Embryonic facial prominence (tissue), 1 donor: ENCODE measurements at regions not wholly inside any gene's neighbourhood (a gene's known extent, or its start where the extent isn't known, plus 50 kb on each side); places are given as distances from the start of the nearest gene placed in this dataset.
"Not testable (repeated sequence)": the region's sequence is repeated elsewhere in the genome, so short reads cannot be mapped to it uniquely, and the experiment has no call there.

Experiments used
- DNase-seq: peaks from one replicate; pipeline ENCODE4 v3.0.0-alpha.2; 2016; ENCODE audit errors: extremely low spot score

DNA sequence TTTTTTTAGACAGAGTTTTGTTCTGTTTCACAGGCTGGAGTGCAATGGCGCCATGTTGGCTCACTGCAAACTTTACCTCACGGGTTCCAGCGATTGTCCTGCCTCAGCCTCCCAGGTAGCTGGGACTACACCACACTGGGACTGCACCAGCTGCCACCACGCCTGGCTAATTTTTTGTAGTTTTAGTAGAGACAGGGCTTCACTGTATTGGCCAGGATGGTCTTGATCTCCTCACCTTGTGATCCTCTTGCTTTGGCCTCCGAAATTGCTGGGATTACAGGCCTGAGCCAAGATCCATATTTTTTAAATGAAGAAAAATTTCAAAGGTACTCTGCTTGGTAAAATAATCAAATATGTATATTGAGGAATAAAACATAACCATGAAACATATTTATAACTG is 195.8 kb upstream of the TPTE start:
- peak; percentile 100 for DNase-seq

DNA sequence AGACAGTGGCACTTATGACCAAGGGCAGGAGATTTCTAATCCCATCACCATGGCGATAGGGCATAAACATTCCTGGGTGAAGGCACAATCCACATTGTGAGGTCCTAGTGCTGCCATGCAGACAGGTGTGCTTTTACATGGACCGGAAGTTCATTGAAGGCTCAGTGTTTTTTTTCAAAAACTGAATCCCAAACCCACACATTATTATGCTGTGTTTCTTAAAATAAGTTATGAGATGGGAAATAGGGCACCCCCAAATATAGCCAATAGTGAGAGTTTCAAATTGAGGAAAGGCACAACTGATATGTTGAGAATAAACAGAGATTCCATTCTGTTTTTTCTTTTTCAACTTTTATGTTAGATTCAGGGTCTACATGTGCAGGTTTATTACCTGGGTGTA is 195.2 kb upstream of the TPTE start:
- DNase-seq, result not testable (repeated sequence)

DNA sequence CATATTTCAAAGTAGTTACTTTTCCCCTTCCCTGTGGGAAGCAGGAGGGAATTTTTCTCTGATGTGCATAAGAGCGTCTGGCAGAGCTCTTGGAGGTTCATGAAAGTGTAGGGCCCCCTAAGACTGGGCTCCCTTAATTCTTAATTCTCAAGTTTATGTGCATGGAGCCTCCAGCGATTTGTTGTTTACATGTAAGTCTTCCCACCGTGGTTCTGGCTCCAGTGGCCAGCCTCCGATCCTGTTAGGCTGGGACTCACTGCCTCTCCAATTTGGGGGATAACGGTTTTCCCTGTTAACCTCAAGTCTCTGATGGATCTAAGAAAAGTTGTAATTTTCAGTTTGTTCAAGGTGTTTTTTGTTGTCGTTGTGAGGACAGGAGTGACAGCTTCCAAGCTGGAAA is 192.7 kb upstream of the TPTE start:
- DNase-seq, result not testable (repeated sequence)

DNA sequence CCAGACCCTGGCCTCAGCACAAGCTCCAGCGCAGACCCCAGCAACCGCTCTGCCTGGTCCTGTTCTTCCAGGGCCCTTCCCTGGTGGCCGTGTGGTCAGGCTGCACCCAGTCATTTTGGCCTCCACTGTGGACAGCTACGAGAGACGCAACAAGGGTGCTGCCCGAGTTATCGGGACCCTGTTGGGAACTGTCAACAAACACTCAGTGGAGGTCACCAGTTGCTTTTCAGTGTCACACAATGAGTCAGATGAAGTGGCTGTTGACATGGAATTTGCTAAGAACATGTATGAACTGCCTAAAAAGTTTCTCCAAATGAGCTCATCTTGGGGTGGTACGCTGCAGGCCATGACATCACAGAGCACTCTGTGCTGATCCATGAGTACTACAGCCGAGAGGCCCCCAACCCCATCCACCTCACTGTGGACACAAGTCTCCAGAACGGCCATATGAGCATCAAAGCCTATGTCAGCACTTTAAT is 190.7 kb upstream of the TPTE start:
- DNase-seq, result not testable (repeated sequence)

DNA sequence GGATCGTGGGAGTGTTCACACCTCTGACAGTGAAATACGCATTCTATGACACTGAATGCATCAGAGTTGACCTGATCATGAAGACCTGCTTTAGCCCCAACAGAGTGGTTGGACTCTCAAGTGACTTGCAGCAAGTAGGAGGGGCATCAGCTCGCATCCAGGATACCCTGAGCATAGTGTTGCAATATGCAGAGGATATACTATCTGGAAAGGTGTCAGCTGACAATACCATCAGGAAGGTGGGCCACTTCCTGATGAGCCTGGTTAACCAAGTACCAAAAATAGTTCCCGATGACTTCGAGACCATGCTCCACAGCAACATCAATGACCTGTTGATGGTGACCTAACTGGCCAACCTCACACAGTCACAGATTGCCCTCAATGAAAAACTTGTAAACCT is 190.2 kb upstream of the TPTE start:
- DNase-seq, result not testable (repeated sequence)

DNA sequence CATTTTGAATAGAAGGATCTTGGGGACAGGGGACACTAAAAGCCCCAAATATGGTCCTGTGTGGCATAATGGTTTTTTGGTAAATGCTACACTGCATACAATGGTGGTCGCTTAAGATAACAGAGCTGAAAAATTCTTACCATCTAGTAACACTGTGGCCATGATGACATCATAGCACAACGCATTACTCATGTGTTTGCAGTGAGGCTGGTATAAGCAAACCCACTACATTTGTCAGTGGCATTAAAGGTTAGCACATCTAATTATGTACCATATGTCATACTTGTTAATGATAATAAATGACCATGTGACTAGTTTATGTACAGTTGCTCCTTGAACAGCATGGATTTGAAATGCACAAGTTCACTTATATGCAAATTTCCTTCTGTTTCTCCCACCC is 188.4 kb upstream of the TPTE start:
- DNase-seq, result not testable (repeated sequence)

DNA sequence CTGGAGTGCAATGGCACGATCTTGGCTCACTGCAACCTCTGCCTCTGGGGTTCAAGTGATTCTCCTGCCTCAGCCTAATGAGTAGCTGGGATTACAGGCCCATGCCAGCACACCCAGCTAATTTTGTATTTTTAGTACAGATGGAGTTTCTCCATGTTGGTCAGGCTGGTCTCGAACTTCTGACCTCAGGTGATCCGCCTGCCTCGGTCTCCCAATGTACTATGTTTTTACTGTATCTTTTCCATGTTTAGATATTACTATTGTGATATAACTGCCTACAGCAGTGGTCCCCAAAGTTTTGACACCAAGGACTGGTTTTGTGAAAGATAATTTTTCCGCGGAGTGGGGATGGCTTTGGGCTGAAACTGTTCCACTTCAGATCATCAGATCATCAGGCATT is 187.0 kb upstream of the TPTE start:
- not testable (repeated sequence) for DNase-seq

DNA sequence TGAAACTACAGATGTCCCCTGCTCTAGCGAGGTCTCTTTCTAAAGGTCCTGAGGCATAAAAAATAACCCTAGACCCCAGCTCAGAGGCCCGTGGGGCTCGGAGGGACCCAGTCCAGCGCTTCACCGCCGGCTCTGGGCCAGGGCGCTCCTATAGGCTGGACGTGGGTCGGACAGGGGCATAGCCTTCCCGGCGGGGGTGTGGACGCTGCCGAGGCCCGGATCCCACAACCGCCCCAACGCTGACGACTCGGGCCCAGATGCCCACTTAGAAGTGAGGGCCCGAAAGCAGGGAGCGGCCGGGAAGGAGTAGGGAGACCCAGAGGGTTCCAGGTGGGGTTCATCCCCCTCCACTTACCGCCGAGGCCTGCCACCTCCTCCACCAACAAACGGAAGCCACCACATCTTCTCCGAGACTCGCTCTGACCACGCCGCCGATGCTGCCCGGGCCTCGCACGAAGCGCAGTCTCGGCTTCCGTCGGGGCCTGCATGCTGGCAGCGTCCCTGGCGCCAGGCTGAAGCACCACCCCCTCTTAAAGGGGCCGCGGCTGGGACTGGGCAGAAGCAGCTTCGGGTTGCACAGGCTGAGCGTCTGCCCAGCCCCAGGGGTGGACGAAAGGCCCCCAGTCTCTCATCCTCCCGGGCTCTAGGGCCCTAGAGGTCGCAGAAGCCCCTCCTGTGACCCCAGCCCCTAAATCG is 179.0 kb upstream of the TPTE start:
- DNase-seq, result not testable (repeated sequence)

DNA sequence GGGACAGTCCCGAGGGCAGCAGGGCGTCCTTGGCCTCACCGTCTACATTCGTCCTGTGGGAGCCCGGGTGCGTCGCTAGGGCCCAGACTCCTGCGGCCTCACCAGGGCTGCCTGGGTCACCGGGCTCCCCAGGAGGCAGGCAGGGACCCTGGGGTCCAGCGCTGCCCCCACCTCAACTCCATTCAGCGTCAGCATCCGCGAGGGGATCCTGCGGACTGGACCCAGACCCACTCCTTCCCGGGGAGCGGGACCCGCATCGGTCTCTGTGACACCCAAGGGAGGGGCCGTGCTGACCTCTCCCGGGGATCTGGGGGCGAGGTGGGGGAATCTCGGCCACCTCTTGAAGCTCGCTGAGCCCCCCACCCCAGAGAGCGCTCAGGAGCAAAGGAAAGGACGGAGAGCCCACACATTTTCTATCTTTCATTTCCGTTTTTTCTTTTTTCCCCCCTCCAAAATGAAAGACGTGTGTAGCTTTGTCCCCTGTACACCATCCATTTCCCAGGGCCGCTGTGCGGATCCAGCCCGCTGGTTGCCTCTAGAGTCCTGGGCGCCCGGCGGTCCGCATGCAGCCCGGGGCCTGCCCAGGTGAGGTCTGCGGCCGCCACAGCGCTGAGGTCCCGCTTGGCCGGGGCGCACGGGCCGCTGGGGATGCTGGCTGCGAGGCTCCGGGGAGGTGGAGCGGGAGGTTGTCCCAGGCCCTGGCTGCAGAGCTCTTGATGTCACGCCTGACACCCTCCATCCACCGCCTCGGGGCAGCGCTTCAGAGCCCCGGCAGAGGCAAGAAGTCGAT is 178.0 kb upstream of the TPTE start:
- not testable (repeated sequence) for DNase-seq

DNA sequence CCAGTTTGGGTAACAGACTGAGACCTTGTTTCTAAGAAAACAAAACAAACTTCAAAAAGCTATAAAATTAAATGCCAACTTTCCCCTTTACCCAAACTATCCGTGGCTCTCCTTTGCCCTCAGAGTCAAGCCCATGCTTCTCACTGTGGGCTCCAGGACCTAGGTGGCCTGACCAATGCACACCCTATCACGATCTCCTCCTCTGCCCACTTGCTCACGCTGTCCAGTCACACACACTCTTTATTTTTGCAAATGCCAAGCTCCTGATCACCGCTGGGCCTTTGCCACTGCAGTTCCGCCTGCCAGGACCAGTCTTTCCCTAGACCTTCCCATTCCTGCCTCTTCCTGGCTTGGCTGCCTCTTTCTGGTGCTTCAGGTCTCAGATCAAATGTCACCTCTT is 177.1 kb upstream of the TPTE start:
- not testable (repeated sequence) for DNase-seq

DNA sequence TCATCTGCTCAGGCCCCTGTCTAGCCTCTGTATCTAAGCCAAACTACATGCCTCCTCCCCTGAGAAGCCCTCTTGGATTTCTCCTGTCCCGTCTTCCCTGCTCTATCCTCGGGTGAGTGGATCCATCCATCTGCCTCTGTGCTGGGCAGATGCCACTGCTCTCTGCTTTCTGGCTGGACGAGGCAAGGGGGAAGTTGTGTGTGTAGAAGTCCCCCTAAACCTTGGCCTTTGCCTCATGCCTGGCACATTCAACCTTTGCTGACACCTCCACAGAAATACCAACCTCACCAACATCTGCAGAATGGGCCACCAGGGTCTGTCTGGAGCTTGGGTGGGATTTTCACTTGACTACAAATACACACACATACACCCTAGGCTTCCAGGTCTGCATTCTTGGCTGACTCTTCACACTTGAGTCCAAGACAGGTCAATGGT is 176.2 kb upstream of the TPTE start:
- DNase-seq, result not testable (repeated sequence)

DNA sequence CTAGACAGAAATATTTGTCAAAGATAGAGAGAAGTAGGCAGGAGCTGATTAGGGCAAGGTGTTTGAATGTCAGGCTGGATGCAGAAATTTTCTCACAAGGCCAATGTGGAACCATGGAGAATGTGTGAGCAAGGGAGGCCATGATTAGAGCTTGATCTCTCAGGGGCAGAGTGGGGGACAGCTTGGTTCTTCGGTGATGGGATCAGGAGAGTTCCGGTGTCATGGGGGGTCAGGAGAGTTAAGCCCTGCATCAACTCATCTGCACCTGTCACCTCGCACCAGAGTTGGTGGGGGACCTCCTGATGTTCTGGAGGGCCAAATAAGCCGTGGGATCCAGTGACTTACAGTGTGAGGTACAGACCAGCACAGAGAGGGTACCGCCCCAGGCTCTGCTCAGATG is 175.1 kb upstream of the TPTE start:
- not testable (repeated sequence) for DNase-seq

DNA sequence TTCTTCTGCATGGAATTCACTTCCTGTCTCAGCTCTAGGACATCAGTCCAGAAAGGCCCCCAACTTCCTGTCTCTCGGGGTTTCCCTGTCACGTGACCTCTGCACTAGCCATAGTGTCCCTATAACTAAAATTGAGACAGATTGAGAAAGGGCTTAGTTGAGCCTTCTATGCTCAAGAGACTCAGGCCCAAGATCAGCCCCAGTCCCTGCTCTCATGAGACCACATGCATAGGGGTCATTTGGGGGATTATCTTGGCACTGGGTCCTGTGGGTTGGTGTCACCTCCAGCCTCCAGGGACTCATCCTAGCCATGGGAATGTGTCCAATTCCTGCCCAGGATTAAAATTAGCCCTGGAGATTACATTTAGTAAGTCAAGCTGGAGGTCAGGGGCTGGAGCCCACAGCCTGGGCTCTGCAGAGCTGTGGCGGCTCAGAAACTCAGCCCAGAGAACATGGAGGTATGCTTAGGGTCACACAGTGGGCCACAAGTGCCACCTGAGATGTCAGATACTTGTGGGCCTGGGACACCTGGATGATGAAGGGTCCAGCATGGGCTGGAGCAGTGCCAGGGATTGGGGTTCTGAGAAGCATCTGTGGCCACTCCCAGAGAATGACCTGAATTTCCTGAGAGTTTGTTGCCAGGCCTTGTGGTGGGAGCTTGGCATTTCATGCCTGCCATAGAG is 174.3 kb upstream of the TPTE start:
- not testable (repeated sequence) for DNase-seq

DNA sequence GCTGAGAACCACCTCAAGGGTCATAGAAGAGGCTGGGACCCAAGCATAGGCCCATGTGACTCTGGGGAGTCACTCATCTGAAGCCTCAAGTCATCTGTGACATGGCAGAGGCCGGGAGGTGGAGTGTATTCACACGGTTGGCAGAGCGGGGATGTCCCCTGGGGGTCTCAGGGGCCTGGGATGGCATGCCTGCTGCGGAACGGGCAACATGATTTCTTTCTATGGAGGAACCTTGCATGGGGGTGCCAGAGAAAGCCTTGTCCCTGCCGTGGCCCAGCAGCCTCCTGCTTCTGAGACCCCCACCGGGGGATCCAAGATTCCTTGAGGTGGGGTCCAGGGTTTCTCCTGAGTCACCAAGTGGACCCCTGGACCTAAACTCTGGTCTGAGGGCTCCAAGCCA is 173.7 kb upstream of the TPTE start:
- DNase-seq, result not testable (repeated sequence)

DNA sequence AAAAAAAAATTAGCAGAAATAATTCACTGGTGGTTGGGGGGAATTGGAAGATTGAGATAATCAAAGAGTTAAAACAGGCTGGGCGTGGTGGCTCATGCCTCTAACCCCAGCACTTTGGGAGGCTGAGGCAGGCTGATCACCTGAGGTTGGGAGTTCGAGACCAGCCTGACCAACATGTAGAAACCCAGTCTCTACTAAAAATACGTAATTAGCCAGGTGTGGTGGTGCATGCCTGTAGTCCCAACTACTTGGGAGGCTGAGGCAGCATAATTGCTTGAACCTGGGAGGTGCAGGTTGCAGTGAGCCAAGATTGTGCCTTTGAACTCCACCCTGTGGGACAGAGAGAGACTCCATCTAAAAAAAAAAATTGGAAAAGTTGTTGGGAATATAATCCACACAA is 173.2 kb upstream of the TPTE start:
- not testable (repeated sequence) for DNase-seq

DNA sequence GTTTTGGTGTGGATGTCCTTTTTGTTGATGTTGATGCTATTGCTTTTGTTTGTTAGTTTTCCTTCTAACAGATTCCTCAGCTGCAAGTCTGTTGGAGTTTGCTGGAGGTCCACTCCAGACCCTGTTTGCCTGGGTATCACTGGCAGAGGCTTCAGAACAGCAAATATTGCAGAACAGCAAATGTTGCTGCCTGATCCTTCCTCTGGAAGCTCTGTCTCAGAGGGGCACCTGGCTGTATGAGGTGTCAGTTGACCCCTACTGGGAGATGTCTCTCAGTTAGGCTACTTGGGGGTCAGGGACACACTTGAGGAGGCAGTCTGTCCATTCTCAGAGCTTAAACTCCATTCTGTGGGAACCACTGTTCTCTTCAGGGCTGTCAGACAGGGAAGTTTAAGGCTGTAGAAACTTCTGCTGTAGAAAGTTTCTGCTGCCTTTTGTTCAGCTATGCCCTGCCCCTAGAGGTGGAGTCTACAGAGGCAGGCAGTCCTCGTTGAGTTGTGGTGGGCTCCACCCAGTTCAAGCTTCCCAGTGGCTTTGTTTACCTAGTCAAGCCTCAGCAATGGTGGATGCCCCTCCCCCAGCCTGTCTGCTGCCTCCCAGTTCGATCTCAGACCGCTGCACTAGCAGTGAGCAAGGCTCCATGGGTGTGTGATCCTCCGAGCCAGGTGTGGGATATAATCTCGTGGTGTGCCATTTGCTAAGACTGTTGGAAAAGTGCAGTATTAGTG is 166.4 kb upstream of the TPTE start:
- not testable (repeated sequence) for DNase-seq

DNA sequence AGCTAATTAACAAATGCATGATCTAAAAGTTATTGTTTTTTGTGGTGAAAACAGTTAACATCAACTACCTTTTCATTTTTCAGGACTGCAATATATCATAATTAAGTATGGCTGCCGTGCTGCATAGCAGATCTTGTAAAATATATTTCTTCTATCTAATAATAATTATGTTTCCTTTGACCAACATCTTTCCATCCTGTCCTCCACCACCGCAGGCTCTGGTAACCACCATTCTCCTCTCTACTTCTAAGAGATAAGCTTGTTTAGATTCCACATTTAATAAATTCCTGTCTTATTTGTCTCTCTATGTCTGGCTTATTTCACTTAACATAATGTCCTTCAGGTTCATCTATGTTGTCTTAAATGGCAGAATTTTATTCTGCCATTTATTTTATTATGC is 162.3 kb upstream of the TPTE start:
- not testable (repeated sequence) for DNase-seq

DNA sequence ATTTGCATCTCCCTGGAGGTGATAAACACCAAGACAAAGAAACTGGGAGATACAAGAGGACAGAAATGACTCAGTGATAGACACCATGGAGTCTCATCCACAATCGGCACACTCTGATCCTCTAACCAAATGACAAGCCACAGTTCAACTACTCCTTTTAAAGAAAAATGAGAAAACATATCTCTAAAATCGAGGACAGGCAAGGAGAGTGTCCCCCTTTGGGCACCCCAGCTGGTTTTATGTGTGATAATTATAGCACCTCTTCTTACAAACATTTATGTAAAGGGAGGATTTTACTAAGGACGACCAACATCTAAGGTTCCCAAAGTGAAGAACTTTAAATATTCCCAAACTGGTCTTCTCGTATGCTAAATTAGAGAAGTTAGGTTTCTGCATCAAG is 161.5 kb upstream of the TPTE start:
- not testable (repeated sequence) for DNase-seq

DNA sequence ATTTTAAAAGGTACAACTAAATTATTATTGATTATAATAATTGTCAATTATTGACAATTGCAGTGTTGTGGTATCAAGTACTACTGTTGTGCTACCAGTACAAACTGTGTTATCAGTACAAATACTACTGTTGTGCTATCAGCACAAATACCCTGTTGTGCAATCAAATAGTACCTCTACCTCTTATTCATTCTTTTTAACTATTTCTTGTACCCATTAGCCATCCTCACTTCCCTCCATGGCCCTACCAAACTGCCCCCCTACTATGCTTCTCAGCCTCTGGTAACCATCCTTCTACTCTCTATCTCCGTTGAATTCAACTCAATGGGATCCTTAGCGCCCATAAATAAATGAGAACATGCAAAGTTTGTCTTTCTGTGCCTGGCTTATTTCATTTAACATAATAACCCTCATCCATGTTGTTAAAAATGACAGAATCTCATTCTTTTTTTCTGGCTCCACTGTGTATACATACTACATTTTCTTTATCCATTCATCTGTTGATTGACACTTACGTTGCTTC is 160.1 kb upstream of the TPTE start:
- not testable (repeated sequence) for DNase-seq

DNA sequence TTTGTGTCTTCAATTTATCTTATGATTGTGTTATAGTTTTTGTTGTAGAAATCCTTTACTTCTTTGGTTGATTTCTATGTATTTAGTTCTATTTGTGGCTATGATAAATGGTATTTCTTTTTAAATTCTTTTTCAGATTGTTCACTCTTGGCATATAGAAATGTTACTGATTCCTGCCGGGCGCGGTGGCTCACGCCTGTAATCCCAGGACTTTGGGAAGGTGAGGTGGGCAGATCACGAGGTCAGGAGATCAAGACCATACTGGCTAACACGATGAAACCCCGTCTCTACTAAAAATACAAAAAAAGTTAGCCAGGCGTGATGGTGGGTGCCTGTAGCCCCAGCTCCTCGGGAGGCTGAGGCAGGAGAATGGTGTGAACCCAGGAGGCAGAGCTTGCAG is 158.6 kb upstream of the TPTE start:
- not testable (repeated sequence) for DNase-seq

DNA sequence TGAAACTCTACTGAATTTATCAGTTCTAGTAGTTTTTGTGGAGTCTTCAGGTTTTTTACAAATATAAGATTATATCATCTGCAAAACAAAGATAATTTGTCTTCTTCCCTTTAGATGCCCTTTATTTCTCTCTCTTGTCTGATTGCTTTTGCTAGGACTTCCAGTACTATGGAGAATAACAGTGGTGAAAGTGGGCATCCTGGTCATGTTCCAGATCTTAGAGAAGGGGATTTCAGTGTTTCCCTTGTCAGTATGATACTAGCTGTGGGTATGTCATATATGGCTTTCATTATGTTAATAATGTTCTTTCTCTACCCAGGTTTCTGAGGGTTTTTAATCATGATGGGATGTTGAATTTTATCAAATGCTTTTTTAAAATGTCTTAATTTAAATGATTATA is 158.1 kb upstream of the TPTE start:
- DNase-seq, result not testable (repeated sequence)
